GM10266 (cell line): ENCODE measurements at regions not wholly inside any gene's neighbourhood (a gene's known extent, or its start where the extent isn't known, plus 50 kb on each side); places are given as distances from the start of the nearest gene placed in this dataset.
"Not testable (repeated sequence)": the region's sequence is repeated elsewhere in the genome, so short reads cannot be mapped to it uniquely, and the experiment has no call there.

Experiments
- DNase-seq: peaks from one replicate; pipeline ENCODE4 v3.0.0; 2012; ENCODE audit errors: extremely low spot score
- CTCF ChIP-seq: IDR thresholded peaks from 2 replicates; pipeline ENCODE4 v1.5.1; 2012; ENCODE audit warnings: mild to moderate bottlenecking, low read depth; ENCODE audit not compliant: control insufficient read depth, insufficient read depth; ENCODE audit errors: missing control alignments

DNA sequence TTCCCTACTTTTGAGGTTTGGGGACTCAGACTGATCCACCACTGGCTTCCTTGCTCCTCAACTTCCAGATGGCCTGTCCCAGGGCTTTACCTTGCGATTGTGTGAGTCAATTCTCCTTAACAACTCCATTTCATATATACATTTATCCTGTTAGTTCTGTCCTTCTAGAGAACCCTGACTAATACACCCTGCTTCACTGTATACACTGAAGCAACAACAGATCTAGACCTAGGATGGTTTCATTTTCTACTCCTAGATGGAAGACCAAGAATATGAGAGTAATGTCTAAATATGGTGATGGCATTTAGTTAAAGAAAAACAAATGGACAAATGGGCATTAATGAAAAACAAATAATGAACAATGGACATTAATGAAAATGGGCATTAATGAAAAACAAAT, 225.6 kb downstream of the LMBRD1 start:
- no peak for TF ChIP-seq CTCF
- DNase-seq: no peak

DNA sequence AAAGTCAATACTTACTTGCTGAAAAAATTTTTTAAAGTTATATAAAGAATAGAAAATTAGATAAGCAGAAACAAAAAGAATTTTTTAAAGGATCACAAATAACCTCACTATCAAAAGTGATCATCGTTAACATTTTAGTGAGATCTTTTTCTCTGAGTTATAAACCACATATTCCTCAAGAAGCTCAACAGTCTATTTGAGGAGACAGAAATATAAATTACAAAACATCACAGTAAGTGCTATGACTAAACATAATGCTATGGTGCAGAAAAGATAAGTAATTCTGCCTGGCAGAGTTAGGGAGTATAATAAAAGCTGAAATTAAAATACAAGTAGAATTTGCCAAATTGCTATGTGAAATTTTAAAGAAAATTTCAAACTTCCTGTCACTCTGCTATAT, 226.7 kb downstream of the LMBRD1 start:
- DNase-seq: no peak
- no peak for TF ChIP-seq CTCF

- not testable (repeated sequence) for DNase-seq
Observed at GRCh38 chr6:69560597-69560996, 236.2 kb downstream of the LMBRD1 start.

DNA sequence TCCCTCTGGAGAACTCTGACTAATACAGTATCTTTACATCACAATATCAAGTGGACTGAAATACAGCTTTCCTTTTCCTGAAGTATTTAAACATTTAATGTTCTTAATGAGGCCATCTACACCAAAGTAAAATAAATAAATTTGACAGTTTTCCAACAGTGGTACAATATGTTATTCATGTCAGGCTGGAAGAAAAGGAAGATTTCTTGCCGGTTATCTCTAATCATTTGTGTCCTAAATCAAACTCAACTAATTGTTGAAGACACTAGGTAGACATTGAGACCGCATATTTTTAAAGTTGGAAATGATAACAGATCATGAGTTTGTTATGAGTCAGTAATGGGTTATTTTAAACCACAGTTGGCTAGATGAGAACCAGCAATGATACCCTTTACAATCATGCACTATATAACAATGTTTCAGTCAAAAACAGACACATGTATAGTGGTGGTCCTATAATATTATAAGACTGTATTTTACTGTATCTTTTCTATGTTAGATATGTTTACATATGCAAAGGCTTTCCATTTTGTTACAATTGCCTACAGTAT, 241.6 kb downstream of the LMBRD1 start:
- no peak for TF ChIP-seq CTCF
- DNase-seq: no peak

DNA sequence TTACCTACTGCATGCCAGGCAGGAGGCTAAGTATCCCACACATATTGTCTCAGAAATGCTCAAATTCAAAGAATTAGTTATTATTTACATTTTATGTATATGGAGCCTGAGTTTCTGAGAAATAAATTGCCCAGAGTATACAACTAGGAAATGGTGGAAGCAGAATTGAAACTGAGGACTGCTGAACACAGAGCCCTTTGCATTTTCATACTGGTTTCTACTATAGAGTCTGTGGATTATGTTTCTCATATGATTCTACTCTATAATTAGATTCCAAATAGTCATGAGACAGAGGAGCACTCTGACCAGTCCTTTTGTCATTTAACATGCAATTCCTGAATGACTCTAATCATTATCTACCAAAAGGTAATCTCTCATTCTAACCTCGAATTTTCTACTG, 254.3 kb downstream of the LMBRD1 start:
- no peak for DNase-seq
- no peak for TF ChIP-seq CTCF

DNA sequence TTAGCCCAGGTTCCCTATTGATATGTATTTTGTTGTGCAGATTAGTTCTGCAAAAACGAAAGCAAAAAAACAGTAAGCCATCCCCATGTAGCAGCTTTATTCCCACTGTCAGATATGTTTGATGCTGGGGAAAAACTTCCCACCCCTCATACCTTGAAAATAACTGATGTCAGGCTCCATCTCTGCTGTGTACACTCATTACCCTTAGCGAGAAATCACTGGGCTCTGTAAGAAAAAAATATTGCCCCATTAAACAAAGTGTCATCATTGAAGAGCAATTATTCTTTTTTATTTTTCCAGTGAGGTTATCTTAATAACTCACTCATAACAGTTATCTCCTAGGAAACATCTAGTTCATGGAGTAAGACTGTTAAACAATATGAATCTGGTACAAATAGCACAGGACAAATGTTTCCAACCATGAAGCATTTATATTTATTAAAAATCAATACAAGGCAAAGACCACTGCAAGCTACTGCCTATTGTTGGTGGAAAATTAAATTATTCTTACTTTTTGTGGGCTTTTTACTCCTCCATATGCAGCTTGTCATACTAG, 268.8 kb downstream of the LMBRD1 start:
- TF ChIP-seq CTCF: no peak
- no peak for DNase-seq

DNA sequence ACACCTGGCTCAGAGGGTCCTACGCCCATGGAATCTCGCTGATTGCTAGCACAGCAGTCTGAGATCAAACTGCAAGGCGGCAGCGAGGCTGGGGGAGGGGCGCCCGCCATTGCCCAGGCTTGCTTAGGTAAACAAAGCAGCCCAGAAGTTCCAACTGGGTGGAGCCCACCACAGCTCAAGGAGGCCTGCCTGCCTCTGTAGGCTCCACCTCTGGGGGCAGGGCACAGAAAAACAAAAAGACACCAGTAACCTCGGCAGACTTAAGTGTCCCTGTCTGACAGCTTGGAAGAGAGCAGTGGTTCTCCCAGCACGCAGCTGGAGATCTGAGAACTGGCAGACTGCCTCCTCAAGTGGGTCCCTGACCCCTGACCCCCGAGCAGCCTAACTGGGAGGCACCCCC, 281.3 kb downstream of the LMBRD1 start:
- not testable (repeated sequence) for DNase-seq

DNA sequence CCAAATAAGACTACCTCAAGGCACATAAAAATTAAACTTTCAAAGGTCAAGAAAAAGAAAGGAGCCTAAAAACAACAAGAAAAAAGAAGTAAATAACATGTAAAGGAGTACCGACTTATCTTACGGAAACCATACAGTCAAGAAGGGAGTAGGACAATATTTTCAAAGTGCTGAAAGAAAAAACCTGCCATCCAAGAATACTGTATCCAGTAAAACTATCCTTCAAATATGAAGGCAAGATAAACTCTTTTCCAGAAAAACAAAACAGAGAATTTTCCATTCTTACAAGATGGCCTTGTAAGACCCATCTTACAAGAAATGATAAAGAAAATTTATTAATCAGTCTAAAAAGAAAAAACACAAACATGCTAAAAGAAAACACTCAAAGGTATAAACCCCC, 302.2 kb downstream of the LMBRD1 start:
- no peak for TF ChIP-seq CTCF
- DNase-seq: no peak

DNA sequence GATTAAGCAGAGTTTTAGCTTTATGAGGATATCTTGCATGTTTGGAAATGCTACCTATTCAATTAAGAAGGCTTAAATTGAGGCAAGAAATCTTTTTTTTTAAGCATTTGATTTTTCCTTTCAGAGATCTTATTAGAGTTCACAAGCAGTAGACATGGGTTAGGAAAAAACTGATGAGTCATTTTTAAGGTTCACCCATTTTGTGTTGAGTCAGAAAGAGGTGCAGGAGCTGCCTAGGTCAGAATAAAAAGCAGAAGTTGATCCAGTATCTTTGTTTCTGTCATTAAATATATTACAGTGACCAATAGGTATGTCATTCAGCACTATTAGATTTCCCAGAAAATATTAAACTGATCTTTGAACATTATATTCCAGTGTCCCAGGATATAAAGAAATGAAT, 306.8 kb downstream of the LMBRD1 start:
- DNase-seq: no peak
- no peak for TF ChIP-seq CTCF
